ENCODE measurements at regions not wholly inside any gene's neighbourhood (a gene's known extent, or its start where the extent isn't known, plus 50 kb on each side); places are given as distances from the start of the nearest gene placed in this dataset.

DNA sequence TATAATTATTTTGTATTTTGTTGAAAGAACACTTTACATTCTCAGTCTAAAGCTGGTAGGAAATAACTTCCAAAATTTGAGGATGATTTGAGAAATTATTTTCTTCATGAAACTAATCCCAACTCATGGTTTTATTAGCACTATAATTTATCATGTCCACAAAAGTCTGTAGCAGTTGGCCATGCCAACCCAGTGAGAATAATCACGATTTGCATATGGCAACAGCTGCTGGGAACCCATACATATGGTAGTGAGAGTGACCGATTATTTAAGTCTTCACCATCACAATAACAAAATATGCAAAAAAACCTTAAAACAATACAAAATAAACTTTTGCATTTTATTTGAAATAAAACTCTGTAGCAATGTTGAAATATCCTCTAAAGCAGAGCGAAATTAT lies 445.9 kb upstream of the ANO3 start:
- H3K27me3 ChIP-seq = no peaks in the 10 kb centered on the region
- TF ChIP-seq, protein P1, sequence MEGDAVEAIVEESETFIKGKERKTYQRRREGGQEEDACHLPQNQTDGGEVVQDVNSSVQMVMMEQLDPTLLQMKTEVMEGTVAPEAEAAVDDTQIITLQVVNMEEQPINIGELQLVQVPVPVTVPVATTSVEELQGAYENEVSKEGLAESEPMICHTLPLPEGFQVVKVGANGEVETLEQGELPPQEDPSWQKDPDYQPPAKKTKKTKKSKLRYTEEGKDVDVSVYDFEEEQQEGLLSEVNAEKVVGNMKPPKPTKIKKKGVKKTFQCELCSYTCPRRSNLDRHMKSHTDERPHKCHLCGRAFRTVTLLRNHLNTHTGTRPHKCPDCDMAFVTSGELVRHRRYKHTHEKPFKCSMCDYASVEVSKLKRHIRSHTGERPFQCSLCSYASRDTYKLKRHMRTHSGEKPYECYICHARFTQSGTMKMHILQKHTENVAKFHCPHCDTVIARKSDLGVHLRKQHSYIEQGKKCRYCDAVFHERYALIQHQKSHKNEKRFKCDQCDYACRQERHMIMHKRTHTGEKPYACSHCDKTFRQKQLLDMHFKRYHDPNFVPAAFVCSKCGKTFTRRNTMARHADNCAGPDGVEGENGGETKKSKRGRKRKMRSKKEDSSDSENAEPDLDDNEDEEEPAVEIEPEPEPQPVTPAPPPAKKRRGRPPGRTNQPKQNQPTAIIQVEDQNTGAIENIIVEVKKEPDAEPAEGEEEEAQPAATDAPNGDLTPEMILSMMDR (IDR thresholded peaks at IDR 0.05) = no peak
- TF ChIP-seq POLR2AphosphoS5 (IDR thresholded peaks at IDR 0.05) (no peak), POLR2A (IDR thresholded peaks at IDR 0.05) (no peak), EP300 (IDR thresholded peaks at IDR 0.05) (no peak)
- DNase-seq (no peak), ATAC-seq (ENCODE audit: low FRiP score in 2 of 2) (no peak)
- no peaks in the 10 kb centered on the region for H3K4me1 ChIP-seq
- H3K4me3 ChIP-seq = no peak overlapping the region
- H3K9me3 ChIP-seq = no peaks in the 10 kb centered on the region
- 77 to 80% methylated on average over 3 of the region's 3 CpGs for WGBS, 2 donors
- H3K27ac ChIP-seq = no peak overlapping the region
- no peaks in the 10 kb centered on the region for H3K36me3 ChIP-seq

DNA sequence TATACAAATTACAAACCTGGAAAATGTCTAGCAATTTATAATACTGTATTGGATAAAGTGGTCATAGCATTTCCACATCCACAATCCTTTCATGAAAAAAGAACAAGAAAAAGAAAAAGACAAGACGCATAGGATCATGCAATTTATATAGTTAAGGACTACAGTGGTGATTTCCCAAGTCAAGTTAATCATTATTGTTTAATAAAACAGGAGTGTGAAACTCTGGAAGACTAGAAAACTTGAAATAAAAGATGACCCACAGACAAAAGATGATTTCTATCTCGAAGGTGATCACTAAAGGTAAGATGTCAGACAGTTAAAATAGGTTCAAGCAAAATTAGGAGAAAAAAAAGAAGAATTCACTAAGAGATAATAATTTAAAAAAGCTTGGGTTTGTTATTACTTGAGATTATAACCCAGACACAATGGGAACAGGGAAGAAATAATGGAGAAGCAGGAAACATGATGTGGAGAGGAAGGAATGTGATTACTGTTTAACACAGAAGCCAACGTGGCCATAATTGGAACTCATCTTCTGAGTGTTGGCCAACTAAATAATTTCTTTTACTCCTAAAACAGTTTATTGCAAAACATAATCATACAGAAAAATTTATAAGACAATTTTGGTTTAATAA lies 441.2 kb upstream of the ANO3 start:
- no peaks in the 10 kb centered on the region for H3K4me1 ChIP-seq
- H3K9me3 ChIP-seq = no peaks in the 10 kb centered on the region
- no peak for DNase-seq
- no peak overlapping the region for H3K4me3 ChIP-seq
- ATAC-seq (ENCODE audit: low FRiP score in 2 of 2) = no peak
- 59 to 65% methylated on average over 3 of the region's 3 CpGs for WGBS, 2 donors
- no peaks in the 10 kb centered on the region for H3K27me3 ChIP-seq
- TF ChIP-seq, protein P1 (IDR thresholded peaks at IDR 0.05) = no peak
- TF ChIP-seq EP300 (IDR thresholded peaks at IDR 0.05) = no peak
- TF ChIP-seq POLR2A (IDR thresholded peaks at IDR 0.05) = no peak
- TF ChIP-seq POLR2AphosphoS5 (IDR thresholded peaks at IDR 0.05) = no peak
- H3K36me3 ChIP-seq = no peaks in the 10 kb centered on the region
- no peak overlapping the region for H3K27ac ChIP-seq

DNA sequence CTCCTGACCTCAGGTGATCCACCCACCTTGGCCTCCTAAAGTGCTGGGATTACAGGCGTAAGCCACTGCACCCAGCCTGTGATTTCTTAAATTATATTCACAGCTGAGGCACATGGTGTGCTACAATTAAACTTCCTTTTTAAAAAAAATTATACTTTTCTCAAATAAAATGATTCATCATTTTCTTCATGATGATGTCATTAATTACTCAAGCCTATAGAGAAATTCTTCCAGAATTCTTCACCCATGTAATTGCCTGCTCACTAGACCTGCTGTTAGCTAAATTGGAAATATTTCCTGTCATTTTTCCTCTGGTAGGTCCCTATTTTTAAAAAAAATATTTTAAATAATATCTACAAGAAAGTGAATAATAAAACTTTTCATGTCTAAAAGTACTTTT lies 440.0 kb upstream of the ANO3 start:
- Histone ChIP-seq H3K27ac (no peak overlapping the region), H3K9me3 (no peaks in the 10 kb centered on the region), H3K36me3 (no peaks in the 10 kb centered on the region), H3K4me3 (no peak overlapping the region), H3K27me3 (no peaks in the 10 kb centered on the region), H3K4me1 (no peaks in the 10 kb centered on the region)
- 90 to 92% methylated on average over 1 of the region's 1 CpG for WGBS, 2 donors
- DNase-seq (no peak), ATAC-seq (ENCODE audit: low FRiP score in 2 of 2) (no peak)
- TF ChIP-seq, protein P1 (IDR thresholded peaks at IDR 0.05) = no peak
- TF ChIP-seq POLR2A (IDR thresholded peaks at IDR 0.05) (no peak), EP300 (IDR thresholded peaks at IDR 0.05) (no peak), POLR2AphosphoS5 (IDR thresholded peaks at IDR 0.05) (no peak)

DNA sequence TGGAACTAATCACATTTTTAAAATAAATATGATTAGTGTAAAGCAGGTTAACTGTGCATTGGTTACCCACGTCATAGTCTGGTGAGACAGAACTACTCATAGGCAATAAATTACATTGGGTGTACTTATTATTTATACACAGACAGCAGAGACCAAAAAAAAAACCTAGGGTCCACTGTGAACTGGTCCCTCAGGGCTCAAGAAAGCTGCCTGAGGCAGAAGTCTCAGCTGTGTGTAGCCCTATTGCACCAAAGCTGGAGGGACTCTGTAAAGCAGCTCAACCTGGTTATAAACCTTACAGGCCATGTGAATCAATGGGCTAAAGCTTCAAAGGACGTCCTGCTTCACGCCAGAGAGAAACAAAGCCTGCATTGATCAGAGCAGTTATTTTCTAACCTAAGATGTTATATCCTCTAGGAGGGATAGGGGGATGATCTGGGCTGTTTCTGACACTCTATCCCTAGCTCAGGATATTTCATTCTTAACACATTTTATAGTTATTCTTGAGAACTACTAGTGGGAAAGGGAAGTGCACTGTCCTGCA lies 432.2 kb upstream of the ANO3 start:
- DNase-seq (no peak), ATAC-seq (ENCODE audit: low FRiP score in 2 of 2) (no peak)
- Histone ChIP-seq H3K27ac (no peak overlapping the region), H3K36me3 (no peaks in the 10 kb centered on the region), H3K27me3 (no peaks in the 10 kb centered on the region), H3K4me3 (no peak overlapping the region), H3K9me3 (no peaks in the 10 kb centered on the region), H3K4me1 (no peaks in the 10 kb centered on the region)
- TF ChIP-seq EP300 (IDR thresholded peaks at IDR 0.05) (no peak), POLR2AphosphoS5 (IDR thresholded peaks at IDR 0.05) (no peak), POLR2A (IDR thresholded peaks at IDR 0.05) (no peak)
- TF ChIP-seq, protein P1 (IDR thresholded peaks at IDR 0.05) = no peak
- WGBS, 2 donors = 77 to 87% methylated on average over 3 of the region's 3 CpGs

DNA sequence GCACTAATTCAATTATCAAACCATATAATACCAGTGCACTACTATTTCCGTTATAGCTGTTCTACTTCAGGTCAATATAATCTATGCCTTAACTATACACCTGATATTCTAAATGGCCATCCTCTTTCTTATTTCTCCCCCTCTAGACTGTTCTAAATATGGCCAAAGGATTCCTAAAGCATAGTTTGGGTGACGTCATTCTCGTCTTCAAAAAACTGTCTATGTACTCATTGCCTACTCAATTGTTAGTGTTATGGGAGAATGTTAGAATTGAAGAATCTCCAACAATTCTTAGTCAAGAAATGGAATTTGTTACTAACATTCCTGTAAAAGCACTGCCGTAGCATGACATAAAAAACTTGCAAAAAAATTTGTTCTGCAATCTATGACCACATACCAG lies 431.1 kb upstream of the ANO3 start:
- no peak overlapping the region for H3K27ac ChIP-seq
- H3K9me3 ChIP-seq = no peaks in the 10 kb centered on the region
- DNase-seq = no peak
- TF ChIP-seq POLR2A (IDR thresholded peaks at IDR 0.05) (no peak), POLR2AphosphoS5 (IDR thresholded peaks at IDR 0.05) (no peak), EP300 (IDR thresholded peaks at IDR 0.05) (no peak)
- TF ChIP-seq, protein P1 (IDR thresholded peaks at IDR 0.05) = no peak
- H3K4me3 ChIP-seq = no peak overlapping the region
- WGBS, 2 donors = 92 to 96% methylated on average over 4 of the region's 4 CpGs
- H3K36me3 ChIP-seq = no peaks in the 10 kb centered on the region
- H3K4me1 ChIP-seq = no peaks in the 10 kb centered on the region
- no peaks in the 10 kb centered on the region for H3K27me3 ChIP-seq
- no peak for ATAC-seq (ENCODE audit: low FRiP score in 2 of 2)

Measured in upper lobe of left lung (tissue), 6 donors.